ENCODE measurements at regions not wholly inside any gene's neighbourhood (a gene's known extent, or its start where the extent isn't known, plus 50 kb on each side); places are given as distances from the start of the nearest gene placed in this dataset.

DNA sequence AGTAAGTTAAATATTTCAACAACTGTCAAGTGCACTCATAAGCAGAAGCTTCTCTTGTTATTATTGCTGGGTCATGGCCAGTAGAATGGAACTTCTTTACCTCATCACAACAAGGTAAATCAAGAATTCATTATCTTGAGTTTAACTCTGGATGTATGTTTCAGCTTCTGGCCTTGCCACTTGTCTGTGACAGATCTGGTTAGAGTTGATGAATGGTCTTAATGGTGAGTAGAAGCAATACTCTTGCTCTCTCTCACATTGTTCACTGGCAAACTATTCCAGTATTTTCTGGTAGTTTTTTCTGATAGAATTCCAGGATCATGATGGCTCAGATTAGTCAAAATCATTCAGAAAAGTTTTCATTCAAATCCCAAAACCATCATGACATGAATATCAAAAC lies 51.3 kb upstream of the NR4A2 start:
- DNase-seq: no peak
- H3K27me3 ChIP-seq (ENCODE audit: control insufficient read depth, insufficient read depth, low read length): no peaks in the 10 kb centered on the region
- H3K4me1 ChIP-seq (ENCODE audit: control insufficient read depth, insufficient read depth, low read length): no peaks in the 10 kb centered on the region
- no peak overlapping the region for H3K27ac ChIP-seq (ENCODE audit: low read length)
- H3K4me3 ChIP-seq (ENCODE audit: low read length): no peak overlapping the region
- no peaks in the 10 kb centered on the region for H3K36me3 ChIP-seq (ENCODE audit: control insufficient read depth, insufficient read depth, low read length)
- no peaks in the 10 kb centered on the region for H3K9me3 ChIP-seq (replicated peaks; ENCODE audit: control insufficient read depth, low read depth, low read length)

DNA sequence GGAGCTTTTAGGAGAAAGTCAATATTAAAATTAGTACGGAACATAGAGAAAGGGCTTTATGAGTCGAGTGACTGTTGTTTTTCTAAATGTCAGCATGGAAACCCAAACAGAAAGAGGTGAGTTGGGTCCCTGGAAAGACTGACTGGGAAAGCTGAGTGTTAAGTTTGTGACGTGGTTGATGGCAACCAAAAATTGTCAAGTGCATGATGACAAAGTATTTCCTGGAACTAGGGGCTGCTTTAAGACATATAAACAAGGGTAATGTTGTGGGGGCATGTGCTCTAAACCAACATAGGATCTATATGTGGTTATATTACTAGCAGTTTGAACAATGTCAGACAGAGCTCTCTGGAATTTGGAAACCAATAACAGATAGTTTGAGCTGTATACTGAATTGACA lies 50.9 kb upstream of the GPD2 start:
- WGBS (ENCODE audit: insufficient coverage): 83% methylated on average over 3 of the region's 3 CpGs
- Histone ChIP-seq H3K4me3 (ENCODE audit: low read length) (no peak overlapping the region), H3K36me3 (ENCODE audit: control insufficient read depth, insufficient read depth, low read length) (no peaks in the 10 kb centered on the region), H3K27ac (ENCODE audit: low read length) (no peak overlapping the region), H3K9me3 (replicated peaks; ENCODE audit: control insufficient read depth, low read depth, low read length) (no peaks in the 10 kb centered on the region), H3K27me3 (ENCODE audit: control insufficient read depth, insufficient read depth, low read length) (no peaks in the 10 kb centered on the region), H3K4me1 (ENCODE audit: control insufficient read depth, insufficient read depth, low read length) (no peaks in the 10 kb centered on the region)
- DNase-seq: peak; percentile 25

Measured in muscle of leg (tissue), 3 donors.